ENCODE measurements at regions not wholly inside any gene's neighbourhood (a gene's known extent, or its start where the extent isn't known, plus 50 kb on each side); places are given as distances from the start of the nearest gene placed in this dataset.
"Not testable (repeated sequence)": the region's sequence is repeated elsewhere in the genome, so short reads cannot be mapped to it uniquely, and the experiment has no call there.

DNA sequence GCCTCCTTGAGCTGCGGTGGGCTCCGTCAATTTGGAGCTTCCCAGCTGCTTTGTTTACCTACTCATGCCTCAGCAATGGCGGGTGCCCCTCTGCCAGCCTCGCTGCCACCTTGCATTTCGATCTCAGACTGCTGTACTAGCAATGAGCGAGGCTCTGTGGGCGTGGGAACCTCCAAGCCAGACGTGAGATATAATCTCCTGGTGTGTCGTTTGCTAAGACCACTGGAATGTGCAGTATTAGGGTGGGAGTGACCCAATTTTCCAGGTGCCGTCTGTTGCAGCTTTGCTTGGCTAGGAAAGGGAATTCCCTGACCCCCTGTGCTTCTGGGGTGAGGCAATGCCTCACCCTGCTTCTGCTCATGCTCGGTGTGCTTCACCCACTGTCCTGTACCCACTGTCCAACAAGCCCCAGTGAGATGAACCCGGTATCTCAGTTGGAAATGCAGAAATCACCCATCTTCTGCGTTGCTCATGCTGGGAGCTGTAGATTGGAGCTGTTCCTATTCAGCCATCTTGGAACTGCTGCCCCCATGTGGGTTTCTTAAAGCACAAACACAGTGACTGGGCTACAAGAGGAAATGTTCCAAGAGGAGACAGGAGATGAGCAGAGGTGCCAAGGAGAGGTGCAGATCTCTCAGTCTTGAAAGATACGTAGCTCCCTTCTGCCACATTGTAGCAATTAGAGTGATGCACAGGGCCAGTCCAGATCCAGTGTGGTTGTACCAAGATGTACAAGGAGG is 193.0 kb upstream of the IGFBP7 start:
- no peak for DNase-seq

- DNase-seq = not testable (repeated sequence)
Observed at GRCh38 chr4:57300300-57300699, 190.1 kb upstream of the IGFBP7 start.

- DNase-seq = peak; percentile 72
Observed at GRCh38 chr4:57291911-57292310, 181.7 kb upstream of the IGFBP7 start.

- no peak for DNase-seq
Observed at GRCh38 chr4:57287687-57288604, 177.8 kb upstream of the IGFBP7 start.

GRCh38 chr4:57282933-57283310 is 172.7 kb upstream of the IGFBP7 start:
- DNase-seq = no peak

- no peak for DNase-seq
Observed at GRCh38 chr4:57280481-57280880, 170.3 kb upstream of the IGFBP7 start.

DNA sequence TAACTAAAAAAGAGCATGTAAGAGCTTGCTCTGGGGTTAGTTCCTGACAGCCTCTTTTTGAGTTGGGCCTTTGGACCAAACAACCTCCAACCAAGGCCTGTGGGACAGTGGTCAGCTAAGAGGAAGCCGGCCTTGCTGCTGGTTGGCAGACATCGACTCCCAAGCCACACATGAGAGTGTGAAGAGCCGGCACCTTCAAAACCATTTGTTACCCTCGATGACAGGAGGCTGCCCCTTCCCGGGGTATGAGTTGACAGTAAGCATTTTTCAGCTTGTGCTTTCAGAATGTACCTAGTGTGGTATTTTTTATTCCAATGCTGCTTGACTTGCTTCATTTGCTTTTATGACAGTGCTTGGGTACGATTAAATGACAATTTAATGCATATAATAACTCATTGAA is 168.6 kb upstream of the IGFBP7 start:
- DNase-seq = no peak

DNA sequence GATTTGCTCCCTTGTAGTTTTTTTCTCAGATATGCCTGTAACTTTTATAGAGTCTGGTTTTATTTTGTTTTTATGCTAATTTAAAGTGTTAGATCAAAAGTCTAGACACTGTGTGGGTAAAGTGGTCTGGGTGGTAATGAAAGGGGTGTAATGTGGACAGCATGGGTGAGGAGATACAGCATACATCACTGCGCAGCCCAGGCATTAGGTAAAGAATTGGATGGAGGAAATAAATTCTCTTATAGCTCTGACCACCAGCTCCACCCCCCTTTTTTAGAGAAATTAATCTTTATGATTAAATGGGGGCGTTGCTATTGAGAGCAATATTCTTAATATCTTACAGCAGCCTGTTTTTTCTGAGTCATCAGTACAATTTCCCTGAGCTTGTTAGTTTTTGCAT is 163.9 kb upstream of the IGFBP7 start:
- DNase-seq = no peak

- no peak for DNase-seq
Observed at GRCh38 chr4:57270346-57270745, 160.2 kb upstream of the IGFBP7 start.

DNA sequence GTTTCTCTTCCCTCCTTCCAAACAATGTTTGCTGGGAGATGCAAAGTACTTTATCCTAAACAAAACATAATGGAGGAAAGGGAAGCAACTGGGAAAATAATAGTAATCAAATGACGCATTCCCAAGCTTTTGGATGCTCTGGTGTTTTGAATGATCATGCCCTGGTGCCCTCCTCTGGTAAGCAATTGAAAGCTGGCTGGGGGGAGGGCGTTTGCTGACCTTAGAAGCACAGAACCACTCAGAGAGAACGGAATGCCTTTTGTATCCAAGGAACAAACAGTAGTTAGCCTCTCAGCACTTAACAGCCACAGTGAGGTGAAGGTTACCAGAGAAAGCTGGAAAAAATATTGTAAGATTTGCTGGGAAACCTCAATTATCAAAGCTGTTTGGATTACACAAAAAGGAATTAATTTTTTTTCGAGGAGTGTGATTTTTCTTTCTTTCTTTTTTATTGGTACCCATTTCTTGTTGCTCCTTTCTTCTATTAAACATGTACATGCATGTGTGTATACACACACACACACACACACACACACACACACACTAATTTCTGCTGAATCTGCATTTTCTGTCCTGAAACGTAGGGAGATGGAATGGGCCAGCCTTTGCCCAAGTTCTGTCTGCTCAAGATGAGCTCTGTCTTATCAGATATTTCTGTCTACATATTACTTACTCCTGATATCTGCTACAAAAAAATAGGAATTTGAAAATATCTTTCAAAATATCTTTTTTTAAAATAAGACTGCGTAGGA is 155.8 kb upstream of the IGFBP7 start:
- DNase-seq = peak; percentile 85

- no peak for DNase-seq
Observed at GRCh38 chr4:57254754-57255153, 144.6 kb upstream of the IGFBP7 start.

GRCh38 chr4:57249083-57249482 is 138.9 kb upstream of the IGFBP7 start:
- DNase-seq = peak; percentile 71

DNA sequence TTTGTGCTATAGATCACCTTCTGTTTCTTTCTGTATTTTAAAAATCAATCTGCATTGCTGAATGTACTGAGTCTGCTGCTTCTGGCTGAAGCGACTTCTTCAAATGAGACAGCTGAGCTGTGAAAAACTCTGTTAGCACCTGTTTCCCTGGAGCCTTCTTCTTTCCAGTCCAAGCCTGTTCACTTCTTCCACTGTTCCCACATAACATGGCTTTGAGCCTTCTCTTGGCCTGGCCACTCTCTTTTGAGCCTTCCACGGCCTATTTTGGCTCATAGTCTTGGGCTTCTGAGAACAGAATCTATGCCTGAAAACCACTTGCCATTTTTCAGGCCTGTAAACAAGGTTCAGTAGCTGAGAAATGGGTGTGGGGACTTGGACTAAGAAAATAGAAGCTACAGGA is 132.9 kb upstream of the IGFBP7 start:
- no peak for DNase-seq

GRCh38 chr4:57234252-57234775 is 124.1 kb upstream of the IGFBP7 start:
- no peak for DNase-seq

DNA sequence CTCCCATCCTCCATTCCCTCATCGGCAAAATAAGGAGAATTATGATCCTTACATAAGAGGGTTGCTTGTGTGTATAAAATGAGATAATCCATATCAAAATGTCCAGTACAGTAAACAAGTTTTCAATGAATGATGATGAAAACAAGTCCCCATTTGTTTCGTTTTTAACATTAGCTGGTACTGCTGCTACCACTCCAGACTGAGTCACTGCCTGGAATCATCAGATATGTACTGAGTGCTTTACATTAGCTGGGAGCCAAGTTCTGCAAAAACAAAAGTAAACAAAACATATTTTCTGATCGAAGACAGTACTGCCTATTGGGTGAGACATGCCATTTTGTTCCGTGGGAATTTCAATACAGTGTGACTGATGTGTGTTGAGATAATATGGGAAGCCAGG is 123.2 kb upstream of the IGFBP7 start:
- no peak for DNase-seq

- peak; percentile 53 for DNase-seq
Observed at GRCh38 chr4:57231781-57232180, 121.6 kb upstream of the IGFBP7 start.

DNA sequence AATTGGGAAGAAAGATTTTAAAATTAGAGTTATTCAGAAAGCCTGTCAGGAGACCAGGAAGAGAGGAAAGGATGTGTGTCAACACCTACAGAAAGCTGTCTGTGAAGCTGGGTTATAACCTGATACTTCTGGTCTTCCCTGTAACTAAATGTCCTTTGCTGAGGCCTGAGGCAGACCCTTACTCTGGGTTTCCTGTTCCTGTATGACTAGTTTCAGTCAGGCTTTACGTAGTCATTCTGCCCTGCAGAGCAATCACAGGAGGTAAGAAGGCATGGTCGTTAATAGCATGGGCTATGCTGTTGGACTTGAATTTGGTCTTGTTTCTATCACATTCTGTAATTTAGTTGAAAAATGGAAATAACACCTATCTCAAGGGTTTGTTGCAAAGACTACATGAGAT is 110.5 kb upstream of the IGFBP7 start:
- no peak for DNase-seq

DNA sequence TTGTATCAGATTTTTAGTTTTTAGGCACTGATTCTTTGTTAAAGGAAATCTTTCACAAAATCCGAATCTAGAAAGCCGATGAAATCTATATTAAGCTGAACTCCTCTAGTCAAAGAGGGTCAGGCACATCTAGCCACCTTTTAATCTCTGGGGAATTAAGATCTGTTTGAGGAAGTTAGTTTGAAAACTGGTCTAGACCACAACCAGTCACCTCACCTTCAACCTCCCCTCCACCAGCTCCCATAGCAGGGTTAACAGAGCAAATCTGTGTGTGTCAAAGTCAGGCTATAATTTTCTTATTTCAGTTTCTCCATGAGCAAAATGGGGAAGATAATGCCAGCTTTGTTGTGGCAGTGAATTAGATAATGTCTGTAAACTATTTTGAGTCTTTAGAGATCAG is 110.0 kb upstream of the IGFBP7 start:
- DNase-seq = no peak

GRCh38 chr4:57219431-57219830 is 109.2 kb upstream of the IGFBP7 start:
- DNase-seq = no peak

- no peak for DNase-seq
Observed at GRCh38 chr4:57214654-57215411, 104.6 kb upstream of the IGFBP7 start.

DNA sequence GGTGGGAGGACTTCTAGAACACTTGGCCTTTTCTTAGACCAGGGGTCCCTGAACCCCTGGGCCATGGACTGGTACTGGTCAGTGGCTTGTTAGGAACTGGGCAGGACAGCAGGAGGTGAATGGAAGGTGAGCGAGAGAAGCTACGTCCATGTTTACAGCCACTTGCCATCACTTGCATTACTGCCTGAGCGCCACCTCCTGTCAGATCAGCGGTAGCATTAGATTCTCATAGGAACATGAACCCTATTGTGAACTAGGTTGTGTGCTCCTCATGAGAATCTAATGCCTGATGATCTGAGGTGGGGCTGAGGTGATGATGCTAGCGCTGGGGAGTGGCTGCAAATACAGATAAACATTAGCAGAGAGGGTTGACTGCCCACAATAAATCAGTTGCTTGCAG is 100.9 kb upstream of the IGFBP7 start:
- DNase-seq = no peak

DNA sequence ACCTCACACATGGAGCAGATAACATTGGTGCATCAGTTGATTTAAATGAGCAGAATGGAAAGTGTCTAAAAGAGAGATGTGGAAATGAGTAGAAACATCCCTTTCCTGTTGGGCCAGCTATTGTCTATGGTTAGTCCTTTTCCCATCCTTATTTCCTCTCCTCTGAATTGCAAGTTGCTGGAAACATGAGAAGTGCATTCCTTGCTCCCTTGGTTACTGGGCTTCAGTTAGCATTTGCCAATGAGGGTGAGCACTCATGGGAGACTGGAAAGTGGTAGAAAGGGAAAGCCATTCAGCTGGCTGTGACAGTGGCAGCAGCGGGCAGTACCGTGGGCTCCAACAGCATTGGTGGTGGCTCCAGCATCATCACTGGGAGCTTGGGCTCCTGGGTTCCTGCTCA is 96.0 kb upstream of the IGFBP7 start:
- DNase-seq = no peak

- no peak for DNase-seq
Observed at GRCh38 chr4:57205580-57205979, 95.4 kb upstream of the IGFBP7 start.

All from kidney glomerular epithelial cell (primary cell).